SW480 (cell line): ENCODE measurements at regions not wholly inside any gene's neighbourhood (a gene's known extent, or its start where the extent isn't known, plus 50 kb on each side); places are given as distances from the start of the nearest gene placed in this dataset.
"Not testable (repeated sequence)": the region's sequence is repeated elsewhere in the genome, so short reads cannot be mapped to it uniquely, and the experiment has no call there.

Experiments used
- DNase-seq: peaks from one replicate; pipeline ENCODE4 v3.0.0-alpha.2; 2016; ENCODE audit warnings: low spot score

DNA sequence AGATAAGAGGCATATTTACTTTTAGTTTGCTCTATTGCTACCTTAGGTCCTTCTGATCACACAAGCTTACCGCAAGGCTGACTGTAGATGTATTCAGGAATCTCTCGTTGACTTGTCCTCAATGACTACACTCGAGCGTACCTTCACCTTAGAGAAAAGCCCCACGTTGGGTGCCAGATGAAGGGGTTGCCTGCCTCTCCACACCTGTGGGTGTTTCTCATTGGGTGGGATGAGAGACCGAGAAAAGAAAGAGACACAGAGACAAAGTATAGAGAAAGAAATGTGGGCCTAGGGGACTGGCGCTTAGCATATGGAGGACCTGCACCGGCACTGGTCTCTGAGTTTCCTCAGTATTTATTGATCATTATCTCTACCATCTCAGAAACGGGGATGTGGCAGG, 51.8 kb downstream of the ASCL4 start:
- DNase-seq: no peak

DNA sequence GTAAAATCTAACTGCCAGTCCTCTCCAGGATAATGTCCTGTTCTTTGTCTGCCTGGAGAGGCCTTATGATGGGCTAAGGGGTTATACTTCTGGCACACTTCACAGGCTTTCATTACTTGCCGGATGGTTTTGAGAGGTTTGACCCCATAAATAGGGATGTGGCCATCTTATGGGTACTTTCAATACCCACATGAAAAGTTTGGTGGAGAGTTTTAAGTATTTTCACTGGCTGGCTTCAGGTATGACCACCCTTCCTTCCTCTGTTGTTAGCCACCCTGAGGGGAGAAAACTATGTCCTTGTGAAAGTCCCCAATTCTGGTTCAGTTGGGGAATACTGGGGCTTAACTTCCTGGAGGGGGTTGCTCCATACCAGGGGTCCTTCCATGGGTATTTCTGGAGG, 54.8 kb downstream of the ASCL4 start:
- DNase-seq: no peak

DNA sequence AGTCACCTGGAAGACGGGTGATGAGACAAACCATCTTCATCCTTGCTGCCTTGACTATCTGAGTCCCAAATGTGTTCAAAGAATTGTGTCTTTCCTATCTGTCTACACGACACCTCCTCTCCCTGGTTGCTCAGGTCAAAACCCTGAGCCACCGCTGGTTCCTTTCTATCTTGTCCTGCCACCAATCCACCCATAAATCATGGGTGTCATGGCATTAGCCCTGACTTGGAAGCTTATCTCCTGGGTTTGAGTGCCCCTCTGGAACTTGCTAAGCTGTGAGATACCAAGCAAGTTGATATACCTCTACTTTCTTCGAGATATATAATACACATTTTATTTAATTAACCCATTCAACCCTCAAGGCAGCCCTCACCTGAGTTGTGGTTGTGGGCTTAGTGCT, 57.9 kb downstream of the ASCL4 start:
- no peak for DNase-seq

DNA sequence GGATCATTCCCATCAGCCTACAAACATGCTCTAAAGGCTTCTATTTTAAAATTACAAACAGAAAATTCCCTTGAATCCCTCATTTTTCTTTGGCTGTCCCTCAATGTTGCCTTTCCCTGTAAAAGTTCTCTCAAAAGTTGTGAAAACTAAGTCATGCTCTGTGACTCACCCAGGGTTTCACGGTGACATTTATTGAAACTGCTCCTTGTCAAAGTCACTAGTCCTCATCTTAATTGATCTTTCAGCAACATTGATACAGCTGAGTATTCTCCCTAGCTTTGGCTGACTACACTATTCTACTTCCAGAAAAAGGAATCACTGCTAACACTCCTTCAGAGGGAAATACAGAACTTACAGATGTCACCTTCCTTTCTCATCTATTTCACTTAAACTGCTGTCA, 65.7 kb downstream of the ASCL4 start:
- DNase-seq: no peak

DNA sequence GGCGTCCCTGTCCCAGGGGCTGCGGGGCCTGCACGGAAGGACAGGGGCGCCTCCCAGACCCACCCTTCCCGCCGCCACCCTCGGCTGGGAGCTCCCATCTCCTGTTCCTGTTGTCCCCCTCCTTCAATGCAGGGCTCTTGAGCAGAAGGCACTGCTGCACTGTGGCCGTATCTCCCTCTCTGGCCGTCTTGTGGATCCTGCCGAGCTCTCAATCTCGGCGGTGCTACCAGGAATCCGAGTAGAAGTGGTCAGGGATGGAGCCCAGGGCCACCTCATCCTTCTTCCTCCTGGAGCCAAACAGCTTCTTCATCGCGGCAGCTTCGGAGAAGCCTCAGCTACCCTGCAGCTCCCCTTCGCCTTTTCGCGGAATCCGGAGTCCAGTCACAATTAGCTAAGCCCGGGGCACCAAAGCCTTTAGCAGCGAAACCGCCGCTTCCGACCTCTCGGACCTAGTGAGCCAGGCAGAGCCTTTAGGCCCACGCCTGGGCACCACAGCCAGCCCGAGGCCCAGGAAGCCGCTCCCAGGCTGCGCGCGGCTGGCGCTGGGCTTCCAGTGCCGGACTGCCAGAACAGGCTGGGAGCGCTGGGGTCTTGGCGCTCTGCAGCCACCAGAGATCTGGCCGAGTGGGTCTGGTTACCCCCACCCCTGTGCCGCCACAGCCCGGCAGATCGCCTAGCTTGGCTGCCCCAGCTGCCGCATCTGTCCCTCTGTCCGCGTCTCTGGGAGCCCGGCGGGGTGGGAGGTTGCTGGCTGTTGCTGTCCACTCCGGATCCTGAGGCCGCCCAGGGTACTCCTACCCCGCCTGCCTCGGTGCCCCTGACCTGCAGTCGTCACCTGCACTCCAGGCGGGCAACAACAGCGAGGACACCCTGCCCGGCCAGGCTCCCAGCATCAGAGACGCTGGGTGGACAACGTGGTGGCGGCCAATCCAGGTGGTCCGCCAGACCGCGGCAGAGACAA, 69.1 kb downstream of the ASCL4 start:
- no peak for DNase-seq

DNA sequence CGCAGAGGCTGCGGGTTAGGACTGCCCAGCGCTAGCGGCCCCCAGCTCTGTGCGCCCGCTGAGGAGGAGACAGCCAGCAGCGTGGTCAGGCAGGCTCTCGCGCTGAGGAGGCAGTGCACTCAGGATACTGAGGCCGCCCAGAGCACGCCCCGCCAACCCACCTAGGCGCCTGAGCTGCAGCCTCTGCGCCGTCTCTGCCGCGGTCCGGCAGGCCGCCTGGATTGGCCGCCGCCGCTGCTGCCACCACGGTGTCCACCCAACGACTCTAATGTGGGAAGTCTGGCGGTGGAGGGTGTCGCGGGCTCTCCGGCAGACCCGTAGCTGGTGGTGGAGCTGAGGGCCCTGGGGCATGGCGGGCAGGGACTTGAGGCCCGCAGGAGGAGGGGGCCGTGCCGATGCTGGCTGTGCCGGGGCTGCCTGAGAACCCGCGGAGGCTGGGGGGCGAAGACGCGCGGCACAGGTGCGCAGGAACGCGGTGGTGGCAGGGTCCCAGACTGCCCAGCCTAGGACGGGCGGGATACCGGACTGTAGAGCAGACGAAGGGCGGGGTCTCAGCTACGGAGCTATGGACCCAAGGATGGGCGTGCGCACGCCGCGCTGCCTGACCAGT, 69.9 kb downstream of the ASCL4 start:
- no peak for DNase-seq

DNA sequence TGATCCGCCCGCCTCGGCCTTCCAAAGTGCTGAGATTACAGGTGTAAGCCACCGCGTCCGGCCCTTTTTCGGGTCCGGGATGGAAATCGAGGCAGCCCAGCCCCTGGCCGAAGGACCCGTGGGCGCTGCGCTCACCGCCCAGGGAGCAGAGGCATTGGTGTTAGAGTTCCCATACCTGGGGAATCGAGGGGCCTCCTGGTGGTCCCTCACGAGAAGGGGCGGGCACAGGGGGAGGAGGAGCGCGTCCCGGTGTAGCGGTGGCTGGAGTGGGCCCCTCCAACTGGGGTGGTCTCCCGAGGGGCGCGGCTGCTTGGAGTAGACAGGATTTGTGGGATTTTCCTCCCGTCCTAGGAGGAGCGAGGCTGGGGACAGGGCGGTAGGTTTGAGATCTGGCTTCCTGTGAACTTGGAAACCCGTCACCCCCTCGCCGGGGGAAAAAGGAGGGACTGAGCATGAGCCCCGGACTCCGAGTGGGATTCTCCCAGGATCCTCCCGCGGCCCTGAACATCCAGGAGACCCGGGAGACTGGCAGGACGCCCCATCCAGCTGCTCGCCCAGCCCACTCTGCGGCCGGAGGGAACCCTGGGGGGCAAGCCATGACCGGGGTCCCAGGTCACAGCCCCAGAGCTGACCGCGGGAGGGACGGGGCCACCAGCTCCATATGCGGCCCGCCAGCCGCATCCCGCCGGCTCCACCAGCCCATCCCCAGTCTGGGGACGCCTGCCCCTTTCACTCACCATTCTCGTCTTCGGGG, 70.9 kb downstream of the ASCL4 start:
- DNase-seq: no peak

DNA sequence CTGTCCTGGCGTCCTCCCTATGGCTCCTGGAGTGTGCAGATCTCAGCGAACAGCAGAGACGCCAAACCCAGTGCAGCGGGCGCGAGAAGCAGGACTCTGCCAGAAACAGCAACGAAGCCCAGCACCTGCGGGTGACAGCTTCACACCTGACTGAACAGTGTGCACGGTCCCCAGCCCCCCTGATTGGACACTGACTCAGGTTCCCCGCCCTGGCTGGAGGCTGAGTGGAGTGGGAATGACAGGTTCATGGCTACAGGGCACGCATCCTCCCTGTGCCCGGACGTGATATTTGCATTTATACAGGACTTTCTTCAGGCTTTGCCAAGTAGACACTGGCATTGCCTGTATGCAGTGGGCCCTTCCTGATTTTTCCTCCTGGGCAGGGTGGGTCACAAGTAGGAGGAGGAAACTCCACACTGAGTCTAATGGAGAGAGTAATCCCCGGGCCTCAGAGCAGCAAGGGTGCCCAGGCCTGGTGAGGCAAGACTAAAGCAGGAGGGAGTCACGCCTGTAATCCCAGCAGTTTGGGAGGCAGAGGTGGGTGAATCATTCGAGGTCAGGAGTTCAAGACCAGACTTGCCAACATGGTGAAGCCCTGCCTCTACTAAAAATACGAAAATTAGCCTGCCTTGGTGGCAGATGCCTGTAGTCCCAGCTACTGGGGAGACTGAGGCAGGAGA, 71.6 kb downstream of the ASCL4 start:
- no peak for DNase-seq

DNA sequence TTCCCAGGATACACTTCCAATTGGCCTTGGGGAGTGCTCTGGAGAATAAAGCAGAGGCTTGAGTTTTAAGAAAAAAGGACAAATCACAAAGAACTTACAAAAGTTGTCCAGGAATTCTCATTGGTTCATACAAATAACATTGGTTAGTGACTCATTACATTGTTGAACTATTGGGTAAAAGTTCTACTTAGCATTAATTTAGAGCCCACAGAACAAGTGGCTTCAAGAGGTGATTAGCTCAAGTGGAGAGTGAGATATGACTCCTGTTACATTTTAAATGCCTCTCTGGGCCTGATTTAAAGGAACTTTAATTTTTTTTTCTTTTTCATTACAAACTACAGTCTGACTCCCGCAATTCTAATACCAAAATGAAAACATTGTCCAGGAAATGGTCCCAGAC, 72.9 kb downstream of the ASCL4 start:
- no peak for DNase-seq

DNA sequence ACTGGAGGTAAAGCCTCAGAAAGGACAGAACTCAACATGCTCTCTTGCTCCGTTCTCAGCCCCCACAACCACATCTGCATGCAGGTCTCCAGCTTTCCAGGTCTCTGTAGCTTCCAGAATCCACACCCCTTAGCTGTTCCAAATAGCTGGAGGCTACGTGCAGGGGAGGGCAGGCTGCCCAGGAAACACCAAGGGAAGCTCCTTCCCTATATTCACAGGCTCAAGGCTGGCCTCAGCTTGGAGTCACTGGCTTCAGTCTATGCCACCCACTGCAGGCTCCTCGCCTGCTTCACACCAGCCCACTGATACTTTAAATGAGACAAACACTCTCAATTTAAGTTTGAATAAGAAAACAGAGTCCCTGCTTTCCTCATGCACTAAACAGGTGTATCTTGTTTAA, 73.3 kb downstream of the ASCL4 start:
- DNase-seq: no peak

DNA sequence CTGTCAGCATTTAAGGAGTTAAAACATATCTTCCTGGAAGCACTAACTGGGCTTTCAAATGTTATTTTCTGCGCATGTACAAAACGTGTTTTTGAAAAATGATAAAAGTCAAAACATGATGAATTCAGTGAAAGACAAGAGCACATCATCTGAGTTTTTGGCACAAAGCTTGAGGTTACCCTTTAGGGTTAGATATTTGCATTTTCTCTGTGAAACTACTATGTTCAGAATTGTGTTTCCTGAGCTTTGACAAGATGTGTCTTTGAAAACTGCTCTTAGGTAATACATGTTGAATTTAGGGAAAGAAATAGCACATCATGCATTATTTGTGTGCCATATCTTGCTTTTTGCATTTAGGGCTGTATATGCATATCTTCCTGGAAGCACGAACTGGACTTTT, 79.0 kb downstream of the ASCL4 start:
- no peak for DNase-seq

DNA sequence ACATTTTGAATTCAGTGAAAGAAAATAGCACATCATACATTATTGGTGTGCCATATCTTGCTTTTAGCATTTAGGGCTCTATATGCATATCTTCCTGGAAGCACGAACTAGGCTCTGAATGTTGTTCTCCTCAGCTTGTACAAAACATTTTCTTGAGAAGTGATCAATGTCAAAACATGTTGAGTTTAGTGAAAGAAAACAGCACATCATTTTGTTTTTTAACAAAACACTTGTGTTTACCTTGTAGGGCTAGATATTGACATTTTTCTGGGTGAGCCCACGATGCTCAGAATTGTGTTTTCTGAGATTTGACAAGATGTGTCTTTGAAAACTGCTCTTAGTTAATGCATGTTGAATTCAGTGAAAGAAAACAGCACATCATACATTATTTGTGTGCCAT, 81.0 kb downstream of the ASCL4 start:
- DNase-seq: no peak

DNA sequence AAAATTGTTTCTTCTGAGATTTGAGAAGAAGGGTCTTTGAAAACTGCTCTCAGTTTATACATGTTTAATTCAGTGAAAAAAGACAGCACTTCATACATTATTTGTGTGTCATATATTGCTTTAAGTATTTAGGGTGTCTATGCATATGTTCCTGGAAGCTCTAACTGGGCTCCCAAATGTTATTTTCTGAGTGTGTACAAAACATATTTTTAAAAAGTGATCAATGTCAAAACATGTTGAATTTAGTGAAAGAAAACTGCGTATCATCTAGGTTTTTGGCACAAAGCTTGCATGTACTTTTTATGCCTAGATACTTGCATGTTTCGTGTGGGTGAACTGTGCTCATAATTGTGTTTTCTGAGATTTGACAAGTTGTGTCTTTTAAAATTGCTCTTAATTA, 81.6 kb downstream of the ASCL4 start:
- DNase-seq: no peak

DNA sequence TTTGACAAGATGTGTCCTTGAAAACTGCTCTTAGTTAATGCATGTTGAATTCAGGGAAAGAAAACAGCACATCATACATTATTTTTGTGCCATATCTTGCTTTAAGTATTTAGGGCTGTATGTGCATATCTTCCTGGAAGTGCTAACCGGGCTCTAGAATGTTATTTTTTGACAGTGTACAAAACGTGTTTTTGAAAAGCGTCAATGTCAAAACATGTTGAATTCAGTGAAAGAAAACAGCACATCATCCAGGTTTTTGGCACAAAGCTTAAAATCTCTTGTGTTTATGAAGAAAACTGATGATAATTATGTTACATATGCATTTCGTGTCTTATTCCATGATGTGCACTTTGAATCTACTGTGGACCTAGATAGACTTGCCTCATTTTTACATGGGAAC, 82.7 kb downstream of the ASCL4 start:
- no peak for DNase-seq

DNA sequence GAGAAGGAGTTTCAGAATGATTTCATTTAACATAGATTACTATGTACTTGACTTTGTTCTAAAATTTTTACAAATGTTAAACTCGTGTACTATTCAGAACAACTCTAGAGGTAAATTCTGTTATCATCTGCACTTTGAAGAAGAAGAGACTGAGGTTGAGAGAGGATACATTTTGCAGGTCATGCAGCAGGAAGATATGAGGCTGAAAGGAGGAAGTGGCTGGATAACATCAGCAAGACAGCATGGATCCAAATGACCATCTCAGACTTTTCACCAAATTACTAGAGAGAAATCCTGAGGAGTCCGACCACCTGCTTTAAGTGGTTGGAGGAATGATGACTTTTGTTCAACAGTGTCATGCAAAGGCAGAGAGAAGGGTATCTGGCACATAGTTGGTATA, 84.9 kb downstream of the ASCL4 start:
- no peak for DNase-seq

DNA sequence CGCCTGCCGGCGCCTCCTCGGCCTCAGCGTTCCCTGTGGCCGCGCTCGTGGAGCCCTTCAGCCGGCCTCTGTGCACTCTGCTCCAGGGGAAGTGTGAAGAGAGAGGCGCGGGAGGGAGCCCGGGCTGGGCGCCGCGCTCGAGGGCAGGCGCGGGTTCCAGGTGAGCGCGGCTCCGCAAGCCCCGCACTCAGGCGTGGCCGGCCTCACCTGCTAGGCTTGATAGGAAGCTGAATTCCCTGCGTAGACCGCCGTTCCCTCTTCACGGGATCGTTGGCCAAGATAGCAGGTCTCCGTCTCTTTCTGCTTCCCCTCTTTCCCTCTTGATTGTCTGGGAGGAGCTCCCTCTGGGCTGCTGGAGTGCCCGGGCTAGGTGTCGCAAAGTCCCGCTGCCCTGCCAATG, 89.7 kb downstream of the ASCL4 start:
- DNase-seq: no peak

DNA sequence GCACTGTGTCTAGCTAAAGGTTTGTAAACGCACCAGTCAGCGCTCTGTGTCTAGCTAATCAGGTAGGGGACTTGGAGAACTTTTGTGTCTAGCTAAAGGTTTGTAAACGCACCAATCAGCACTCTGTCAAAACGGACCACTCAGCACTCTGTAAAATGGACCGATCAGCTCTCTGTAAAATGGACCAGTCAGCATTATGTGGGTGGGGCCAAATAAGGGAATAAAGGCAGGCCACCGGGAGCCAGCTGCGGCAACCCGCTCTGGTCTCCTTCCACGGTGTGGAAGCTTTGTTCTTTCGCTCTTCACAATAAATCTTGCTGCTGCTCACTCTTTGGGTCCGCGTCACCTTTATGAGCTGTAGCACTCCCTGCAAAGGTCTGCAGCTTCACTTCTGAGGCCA, 90.2 kb downstream of the ASCL4 start:
- DNase-seq: not testable (repeated sequence)

DNA sequence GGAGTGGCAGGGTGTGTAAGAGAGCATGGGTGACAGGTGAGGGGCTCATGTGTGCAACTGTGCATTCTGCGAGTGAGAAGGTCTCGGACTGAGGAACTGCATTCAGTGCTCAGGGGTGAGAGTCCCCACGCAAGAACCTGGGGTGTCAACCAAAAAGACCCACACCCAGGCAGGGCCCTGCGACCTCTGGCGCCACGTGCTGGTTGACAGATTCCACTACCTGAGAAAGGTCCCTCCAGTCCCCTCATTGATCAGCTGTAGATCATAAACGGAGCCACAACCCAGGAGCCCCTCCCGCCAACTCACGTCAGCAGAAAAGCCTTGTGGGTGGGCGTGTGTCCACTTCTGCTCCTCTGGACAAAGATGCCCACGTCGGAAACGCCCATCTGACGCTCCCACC, 98.7 kb downstream of the ASCL4 start:
- DNase-seq: no peak

DNA sequence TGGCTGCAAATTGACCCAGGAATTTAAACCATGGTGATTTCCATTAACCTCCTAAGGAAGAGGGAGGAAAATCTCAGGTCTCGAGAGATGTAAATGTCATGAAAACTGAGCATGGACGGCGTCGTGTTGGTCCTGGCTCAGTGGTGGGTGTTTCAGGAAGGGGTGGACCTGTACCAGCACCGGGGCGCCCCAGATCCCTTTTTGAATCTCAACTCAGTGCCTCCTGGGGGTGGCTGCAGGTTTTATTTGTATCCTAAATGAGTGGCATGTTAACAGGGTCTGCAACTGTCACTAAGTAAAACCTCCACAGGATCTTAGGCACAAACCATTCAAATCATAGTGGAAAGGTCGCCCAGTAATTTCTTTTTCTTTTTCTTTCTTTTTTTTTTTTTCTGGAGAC, 101.3 kb downstream of the ASCL4 start:
- DNase-seq: no peak

DNA sequence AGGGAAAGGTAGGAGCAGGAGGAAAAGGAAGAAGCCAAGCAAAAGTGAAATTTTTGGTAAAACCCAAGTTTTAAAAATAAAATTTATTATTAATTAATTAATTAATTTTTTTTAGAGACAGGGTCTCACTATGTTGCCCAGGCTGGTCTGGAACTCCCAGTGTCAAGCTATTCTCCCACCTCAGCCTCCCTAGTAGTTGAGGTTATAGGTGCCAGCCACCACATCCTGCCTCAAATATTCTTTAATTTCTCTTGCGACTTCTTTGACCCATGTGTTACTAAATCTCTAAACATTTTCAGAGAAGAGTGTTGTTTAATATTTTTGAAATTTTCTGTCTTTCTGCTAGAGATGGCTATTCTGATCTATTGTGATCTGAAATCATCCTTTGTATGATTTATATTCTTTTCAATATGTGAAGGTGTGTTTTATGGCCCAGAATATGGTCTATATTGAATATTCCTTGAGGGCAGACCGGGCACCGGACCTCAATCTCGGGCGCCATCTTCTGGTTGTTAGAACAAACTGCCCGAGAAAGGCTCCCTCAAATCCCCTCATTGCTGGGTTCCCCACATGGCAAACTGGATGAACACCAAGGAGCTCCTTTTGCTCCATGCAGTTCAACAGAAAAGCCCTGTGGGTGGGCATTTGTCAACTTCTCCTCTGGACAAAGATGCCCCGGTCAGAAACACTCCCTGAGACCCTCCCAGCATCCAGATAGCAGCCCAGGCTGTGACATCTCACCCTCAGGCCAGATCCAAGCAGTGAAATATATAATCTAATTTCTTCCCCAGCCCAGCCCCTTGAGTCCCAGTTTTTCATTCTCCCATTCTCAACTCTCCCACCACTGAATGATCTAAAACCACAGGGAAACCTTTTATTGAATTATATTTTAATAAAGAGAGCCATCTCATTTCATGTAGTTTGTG, 110.5 kb downstream of the ASCL4 start:
- DNase-seq: peak; percentile 59

DNA sequence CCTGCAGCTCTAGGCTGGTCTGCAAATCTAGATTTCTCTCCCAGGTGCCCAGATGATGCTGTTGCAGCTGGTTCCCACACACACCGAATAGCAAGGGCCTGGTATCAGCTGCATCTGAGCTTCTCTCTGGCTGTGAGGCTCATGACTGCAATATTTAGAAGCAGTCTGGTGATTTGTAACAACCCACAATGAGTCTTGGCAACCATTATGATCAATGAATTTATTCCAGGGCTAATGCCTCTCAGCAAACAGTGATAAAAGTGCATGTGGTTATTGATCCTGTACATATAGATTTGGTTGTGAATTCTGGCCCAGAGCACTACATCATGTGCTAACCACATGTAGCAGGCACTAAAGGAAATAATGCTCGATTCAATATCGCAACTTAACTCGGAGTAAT, 114.3 kb downstream of the ASCL4 start:
- DNase-seq: no peak
